ENCODE measurements at regions not wholly inside any gene's neighbourhood (a gene's known extent, or its start where the extent isn't known, plus 50 kb on each side); places are given as distances from the start of the nearest gene placed in this dataset.
"Not testable (repeated sequence)": the region's sequence is repeated elsewhere in the genome, so short reads cannot be mapped to it uniquely, and the experiment has no call there.

GRCh38 chr2:110322535-110322934 is 110.2 kb upstream of the MTLN start:
- not testable (repeated sequence) for TF ChIP-seq TOX (CRISPR knock-in tag; IDR thresholded peaks at IDR 0.05; ENCODE audit: borderline replicate concordance); TSHZ2 (CRISPR knock-in tag; IDR thresholded peaks at IDR 0.05); TCF4 (CRISPR knock-in tag; IDR thresholded peaks at IDR 0.05; ENCODE audit: borderline replicate concordance); ESRRG (CRISPR knock-in tag; IDR thresholded peaks at IDR 0.05); CSRNP3 (CRISPR knock-in tag; IDR thresholded peaks at IDR 0.05); RARB (CRISPR knock-in tag; IDR thresholded peaks at IDR 0.05); OSR1 (CRISPR knock-in tag; IDR thresholded peaks at IDR 0.05); SNAI2 (CRISPR knock-in tag; IDR thresholded peaks at IDR 0.05); ZC3H10 (CRISPR knock-in tag; IDR thresholded peaks at IDR 0.05)
